Mesothelial cell of epicardium (in vitro differentiated cells): ENCODE measurements at regions not wholly inside any gene's neighbourhood (a gene's known extent, or its start where the extent isn't known, plus 50 kb on each side); places are given as distances from the start of the nearest gene placed in this dataset.

Experiments
- DNase-seq, 2 experiments: peaks; one replicate each; pipeline ENCODE4 v3.0.0; 2021; ENCODE audit warnings: low spot score in 2 of 2; ENCODE audit not compliant: unreplicated experiment in 2 of 2
- H3K27ac Mint-ChIP-seq: 2 replicates; pipeline ENCODE4 v1.8.0; 2021; ENCODE audit warnings: mixed read lengths
- H3K27me3 Mint-ChIP-seq: 2 replicates; pipeline ENCODE4 v1.8.0; 2021; ENCODE audit warnings: low read depth, mixed read lengths
- H3K36me3 Mint-ChIP-seq: 2 replicates; pipeline ENCODE4 v1.8.0; 2021; ENCODE audit warnings: mixed read lengths
- H3K4me1 Mint-ChIP-seq: 2 replicates; pipeline ENCODE4 v1.8.0; 2021; ENCODE audit warnings: mixed read lengths
- H3K4me3 Mint-ChIP-seq: 2 replicates; pipeline ENCODE4 v1.8.0; 2021; ENCODE audit warnings: mild to moderate bottlenecking, moderate library complexity, mixed read lengths
- H3K9me3 Mint-ChIP-seq: 2 replicates; pipeline ENCODE4 v1.8.0; 2021; ENCODE audit warnings: mixed read lengths
- TF ChIP-seq, protein P1 (sequence below): fragments of 200-600 bp; sonication (generic); IDR thresholded peaks from one replicate; pipeline ENCODE4 v1.5.0; 2021; ENCODE audit warnings: antibody characterized with exemption; ENCODE audit not compliant: unreplicated experiment

DNA sequence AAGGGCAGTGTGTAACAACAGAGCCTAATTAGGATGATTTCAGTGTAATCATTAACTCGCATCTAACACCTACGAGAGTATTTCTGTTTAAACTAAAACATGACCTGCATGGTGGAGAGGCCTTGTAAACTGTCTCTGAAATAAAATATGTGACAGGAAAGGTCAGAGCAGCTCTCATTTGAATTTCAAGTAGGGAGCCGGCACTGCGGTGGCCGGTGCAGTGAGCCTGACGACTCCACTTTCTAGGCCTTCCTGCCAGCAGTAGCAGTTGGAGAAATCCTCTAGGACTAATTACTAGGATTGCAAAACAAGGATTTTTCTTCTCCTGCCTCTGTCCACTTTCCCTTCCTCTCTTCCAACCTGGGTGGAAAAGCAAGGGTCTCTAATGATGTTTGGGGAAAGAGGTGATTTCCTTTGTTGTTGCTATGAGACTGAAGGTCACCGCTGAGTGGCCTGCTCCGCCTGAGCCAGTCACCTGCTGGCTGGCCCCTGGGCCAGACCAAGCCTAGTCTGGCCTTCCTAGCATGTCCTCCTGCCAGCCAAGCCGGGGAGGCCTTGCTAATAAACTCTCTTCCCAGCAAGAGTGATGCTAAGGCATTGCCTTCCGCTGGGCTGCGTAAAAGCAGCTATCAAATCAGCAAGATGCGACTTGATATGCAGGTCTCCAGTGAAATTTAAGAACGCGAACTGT, 245.7 kb downstream of the PSAT1 start:
- DNase-seq = no peak
- H3K36me3 Mint-ChIP-seq = no peaks in the 10 kb centered on the region
- TF ChIP-seq, protein P1, sequence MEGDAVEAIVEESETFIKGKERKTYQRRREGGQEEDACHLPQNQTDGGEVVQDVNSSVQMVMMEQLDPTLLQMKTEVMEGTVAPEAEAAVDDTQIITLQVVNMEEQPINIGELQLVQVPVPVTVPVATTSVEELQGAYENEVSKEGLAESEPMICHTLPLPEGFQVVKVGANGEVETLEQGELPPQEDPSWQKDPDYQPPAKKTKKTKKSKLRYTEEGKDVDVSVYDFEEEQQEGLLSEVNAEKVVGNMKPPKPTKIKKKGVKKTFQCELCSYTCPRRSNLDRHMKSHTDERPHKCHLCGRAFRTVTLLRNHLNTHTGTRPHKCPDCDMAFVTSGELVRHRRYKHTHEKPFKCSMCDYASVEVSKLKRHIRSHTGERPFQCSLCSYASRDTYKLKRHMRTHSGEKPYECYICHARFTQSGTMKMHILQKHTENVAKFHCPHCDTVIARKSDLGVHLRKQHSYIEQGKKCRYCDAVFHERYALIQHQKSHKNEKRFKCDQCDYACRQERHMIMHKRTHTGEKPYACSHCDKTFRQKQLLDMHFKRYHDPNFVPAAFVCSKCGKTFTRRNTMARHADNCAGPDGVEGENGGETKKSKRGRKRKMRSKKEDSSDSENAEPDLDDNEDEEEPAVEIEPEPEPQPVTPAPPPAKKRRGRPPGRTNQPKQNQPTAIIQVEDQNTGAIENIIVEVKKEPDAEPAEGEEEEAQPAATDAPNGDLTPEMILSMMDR = no peak
- peaks cover 3% of the 10 kb centered on the region for H3K27me3 Mint-ChIP-seq
- H3K4me1 Mint-ChIP-seq = peaks cover 10% of the 10 kb centered on the region
- no peak overlapping the region for H3K4me3 Mint-ChIP-seq
- H3K9me3 Mint-ChIP-seq = no peaks in the 10 kb centered on the region
- H3K27ac Mint-ChIP-seq = no peak overlapping the region

GRCh38 chr9:78543353-78543752, 246.4 kb downstream of the PSAT1 start:
- no peaks in the 10 kb centered on the region for H3K36me3 Mint-ChIP-seq
- no peak for DNase-seq
- TF ChIP-seq, protein P1 = no peak
- peaks cover 3% of the 10 kb centered on the region for H3K27me3 Mint-ChIP-seq
- no peak overlapping the region for H3K4me3 Mint-ChIP-seq
- no peak overlapping the region for H3K27ac Mint-ChIP-seq
- no peaks in the 10 kb centered on the region for H3K9me3 Mint-ChIP-seq
- H3K4me1 Mint-ChIP-seq = peaks cover 10% of the 10 kb centered on the region

GRCh38 chr9:78544230-78544629, 247.3 kb downstream of the PSAT1 start:
- TF ChIP-seq, protein P1 = no peak
- DNase-seq = no peak
- Mint-ChIP-seq H3K36me3 (no peaks in the 10 kb centered on the region), H3K27ac (no peak overlapping the region), H3K9me3 (no peaks in the 10 kb centered on the region), H3K4me3 (no peak overlapping the region), H3K27me3 (peaks cover 3% of the 10 kb centered on the region), H3K4me1 (peaks cover 10% of the 10 kb centered on the region)

- Mint-ChIP-seq H3K9me3 (no peaks in the 10 kb centered on the region), H3K4me3 (no peak overlapping the region), H3K4me1 (peaks cover 12% of the 10 kb centered on the region), H3K36me3 (no peaks in the 10 kb centered on the region), H3K27ac (no peak overlapping the region), H3K27me3 (peaks cover 2% of the 10 kb centered on the region)
- DNase-seq = no peak
- TF ChIP-seq, protein P1 = no peak
Observed at GRCh38 chr9:78547831-78548230, 250.9 kb downstream of the PSAT1 start.

DNA sequence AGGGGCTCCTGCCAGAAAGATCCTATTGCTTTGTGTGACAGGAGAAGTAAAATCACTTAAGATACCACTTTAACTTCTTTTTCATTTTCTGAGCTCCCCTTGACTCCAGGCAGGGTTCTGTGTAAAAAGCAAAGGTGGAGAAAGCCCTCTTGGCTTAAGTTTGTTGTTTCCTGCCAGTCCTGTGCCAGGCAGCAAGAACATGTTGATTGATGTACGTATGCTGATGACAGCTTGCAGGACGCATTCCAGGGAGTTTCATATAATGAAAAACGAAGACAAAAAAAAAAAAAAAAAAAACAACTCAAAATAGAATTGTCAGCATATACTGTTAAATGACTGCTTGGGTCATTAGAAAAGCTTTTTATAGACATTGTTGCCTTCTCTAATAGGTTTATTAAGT, 251.7 kb downstream of the PSAT1 start:
- TF ChIP-seq, protein P1 = no peak
- Mint-ChIP-seq H3K4me3 (no peak overlapping the region), H3K36me3 (no peaks in the 10 kb centered on the region), H3K27me3 (peaks cover 2% of the 10 kb centered on the region), H3K9me3 (no peaks in the 10 kb centered on the region), H3K27ac (no peak overlapping the region), H3K4me1 (peaks cover 7% of the 10 kb centered on the region)
- DNase-seq = no peak
